Ascending aorta (tissue), 2 donors: ENCODE measurements at regions not wholly inside any gene's neighbourhood (a gene's known extent, or its start where the extent isn't known, plus 50 kb on each side); places are given as distances from the start of the nearest gene placed in this dataset.

Experiments
- DNase-seq, 2 donors: peaks; one replicate each; pipeline ENCODE4 v3.0.0-alpha.2; 2019; ENCODE audit warnings: low spot score in 2 of 2
- H3K27ac ChIP-seq, 2 donors: fragments of 200-600 bp; sonication (generic); one replicate each; pipeline ENCODE4 v1.5.1; 2016 to 2017; ENCODE audit warnings: mild to moderate bottlenecking in 1 of 2
- H3K27me3 ChIP-seq: fragments of 200-600 bp; sonication (generic); one replicate; pipeline ENCODE4 v1.5.1; 2017
- H3K36me3 ChIP-seq, 2 donors: fragments of 200-600 bp; sonication (generic); one replicate each; pipeline ENCODE4 v1.5.1; 2016
- H3K4me1 ChIP-seq, 2 donors: fragments of 200-600 bp; sonication (generic); one replicate each; pipeline ENCODE4 v1.5.1; 2016 to 2017; ENCODE audit warnings: mild to moderate bottlenecking in 1 of 2
- H3K4me3 ChIP-seq, 2 donors: fragments of 200-600 bp; sonication (generic); one replicate each; pipeline ENCODE4 v1.5.1; 2016 to 2017; ENCODE audit warnings: mild to moderate bottlenecking in 1 of 2
- H3K9me3 ChIP-seq, 2 donors: fragments of 200-600 bp; sonication (generic); one replicate each; pipeline ENCODE4 v1.5.1; 2016
- CTCF ChIP-seq, 3 experiments: fragments of 200-600 bp in 2 of 3; fragments of 450-650 bp in 1 of 3; sonication (generic) in 2 of 3; IDR thresholded peaks; one replicate each; pipeline ENCODE4 v1.5.1; 2016 to 2019; ENCODE audit warnings: antibody characterized with exemption in 3 of 3, mild to moderate bottlenecking in 1 of 3, moderate library complexity in 1 of 3
- intact Hi-C: fragments of 100-400 bp; cut with DNase I; formaldehyde crosslinking; loops from one replicate; pipeline ENCODE4 v1.15.1; 2023

DNA sequence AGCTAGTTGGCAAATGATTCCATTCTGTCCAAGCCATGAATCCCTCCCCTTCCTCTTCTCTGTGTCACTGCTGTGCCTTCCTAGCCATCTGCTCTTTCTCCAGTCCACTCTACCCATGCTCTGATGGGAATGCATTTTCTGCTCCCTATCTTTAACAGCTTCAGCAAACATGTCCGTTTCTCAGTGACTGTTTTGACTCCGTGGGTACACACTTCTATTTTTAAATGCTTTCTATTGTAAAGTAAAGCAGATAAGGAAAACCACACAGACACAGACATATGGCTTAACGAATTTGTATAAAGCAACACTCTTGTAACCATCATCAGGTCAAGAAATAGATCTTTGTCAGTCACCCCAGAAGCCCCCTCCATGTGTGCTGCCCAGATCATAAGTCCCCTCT, 72.4 kb upstream of the KLHL13 start:
- TF ChIP-seq CTCF (IDR thresholded peaks at IDR 0.05), result no peak
- Histone ChIP-seq H3K27me3 (no peaks in the 10 kb centered on the region), H3K9me3 (no peaks in the 10 kb centered on the region), H3K4me3 (no peak overlapping the region), H3K36me3 (no peaks in the 10 kb centered on the region), H3K27ac (no peak overlapping the region), H3K4me1 (no peaks in the 10 kb centered on the region)
- intact Hi-C loops, result no loop called here
- DNase-seq, result no peak

- no peak overlapping the region for H3K27ac ChIP-seq
- H3K27me3 ChIP-seq, result no peaks in the 10 kb centered on the region
- no peak overlapping the region for H3K4me3 ChIP-seq
- DNase-seq, result no peak
- H3K4me1 ChIP-seq, result no peaks in the 10 kb centered on the region
- intact Hi-C loops, result no loop called here
- no peak for TF ChIP-seq CTCF (IDR thresholded peaks at IDR 0.05)
- no peaks in the 10 kb centered on the region for H3K36me3 ChIP-seq
- no peaks in the 10 kb centered on the region for H3K9me3 ChIP-seq
These were observed 73.0 kb upstream of the KLHL13 start for GRCh38 chrX:118189628-118190027.

DNA sequence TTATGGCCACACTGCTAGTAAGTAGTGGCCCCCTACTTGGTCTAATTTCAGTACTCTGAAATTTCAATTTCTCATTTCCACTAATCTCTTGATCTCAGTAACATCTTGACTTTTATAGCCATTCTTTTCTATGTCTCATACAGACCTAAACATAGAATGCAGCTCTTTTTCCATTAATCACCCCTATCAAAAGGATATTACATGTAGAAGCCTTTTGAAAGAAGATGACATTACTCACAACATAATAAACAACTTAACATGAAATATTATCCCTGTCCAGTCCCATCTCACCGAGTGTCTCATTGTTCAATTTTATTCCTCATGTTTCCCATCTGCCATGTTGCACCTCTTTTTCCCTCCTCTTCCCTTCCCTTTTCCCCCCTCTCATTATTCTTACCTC, 81.1 kb upstream of the KLHL13 start:
- Histone ChIP-seq H3K27ac (no peak overlapping the region), H3K4me3 (no peak overlapping the region), H3K4me1 (no peaks in the 10 kb centered on the region), H3K9me3 (no peaks in the 10 kb centered on the region), H3K36me3 (no peaks in the 10 kb centered on the region), H3K27me3 (no peaks in the 10 kb centered on the region)
- no peak for TF ChIP-seq CTCF (IDR thresholded peaks at IDR 0.05)
- no peak for DNase-seq
- intact Hi-C loops, result no loop called here

GRCh38 chrX:118198577-118198976, 82.0 kb upstream of the KLHL13 start:
- intact Hi-C loops, result no loop called here
- Histone ChIP-seq H3K4me3 (no peak overlapping the region), H3K27me3 (no peaks in the 10 kb centered on the region), H3K9me3 (no peaks in the 10 kb centered on the region), H3K36me3 (no peaks in the 10 kb centered on the region), H3K4me1 (no peaks in the 10 kb centered on the region), H3K27ac (no peak overlapping the region)
- no peak for DNase-seq
- TF ChIP-seq CTCF (IDR thresholded peaks at IDR 0.05), result no peak

GRCh38 chrX:118199997-118200396, 83.4 kb upstream of the KLHL13 start:
- no peak for DNase-seq
- Histone ChIP-seq H3K36me3 (no peaks in the 10 kb centered on the region), H3K27me3 (no peaks in the 10 kb centered on the region), H3K4me3 (no peak overlapping the region), H3K27ac (no peak overlapping the region), H3K9me3 (no peaks in the 10 kb centered on the region), H3K4me1 (no peaks in the 10 kb centered on the region)
- TF ChIP-seq CTCF (IDR thresholded peaks at IDR 0.05), result no peak
- intact Hi-C loops, result no loop called here
